Neutrophil (primary cell): ENCODE measurements at regions not wholly inside any gene's neighbourhood (a gene's known extent, or its start where the extent isn't known, plus 50 kb on each side); places are given as distances from the start of the nearest gene placed in this dataset.

Experiments used
- H3K27ac ChIP-seq: fragments of 200-600 bp; sonication (generic); 2 replicates; pipeline ENCODE4 v1.5.1; 2016; ENCODE audit warnings: mild to moderate bottlenecking, moderate library complexity
- H3K27me3 ChIP-seq: fragments of 200-600 bp; sonication (generic); 2 replicates; pipeline ENCODE4 v1.6.0; 2016; ENCODE audit warnings: mild to moderate bottlenecking
- H3K36me3 ChIP-seq: fragments of 200-600 bp; sonication (generic); 2 replicates; pipeline ENCODE4 v1.5.1; 2017
- H3K4me1 ChIP-seq, 2 experiments: fragments of 200-600 bp in 1 of 2; sonication (generic) in 1 of 2; 1 replicate in 1 of 2; 2 replicates in 1 of 2; pipeline versions ENCODE4 v1.5.1 to v1.6.1; 2013 to 2016; ENCODE audit warnings: low read depth in 1 of 2, low read length in 1 of 2, mild to moderate bottlenecking in 1 of 2, moderate library complexity in 1 of 2; ENCODE audit not compliant: control insufficient read depth in 1 of 2, insufficient read depth in 1 of 2
- H3K4me3 ChIP-seq, 2 experiments: fragments of 200-600 bp in 1 of 2; sonication (generic) in 1 of 2; 1 replicate in 1 of 2; 2 replicates in 1 of 2; pipeline ENCODE4 v1.5.1; 2013 to 2016; ENCODE audit warnings: low read depth in 1 of 2, low read length in 1 of 2, mild to moderate bottlenecking in 1 of 2, moderate library complexity in 1 of 2
- H3K9me3 ChIP-seq: fragments of 200-600 bp; sonication (generic); 2 replicates; pipeline ENCODE4 v1.5.1; 2016
- CTCF ChIP-seq: fragments of 200-600 bp; sonication (generic); IDR thresholded peaks from 2 replicates; pipeline ENCODE4 v1.5.1; 2016; ENCODE audit warnings: antibody characterized with exemption

GRCh38 chr16:80489173-80489572 is 51.6 kb upstream of the DYNLRB2 start:
- Histone ChIP-seq H3K9me3 (no peaks in the 10 kb centered on the region), H3K27me3 (no peaks in the 10 kb centered on the region), H3K4me3 (no peak overlapping the region), H3K4me1 (no peaks in the 10 kb centered on the region), H3K36me3 (no peaks in the 10 kb centered on the region), H3K27ac (no peak overlapping the region)
- TF ChIP-seq CTCF, result no peak

DNA sequence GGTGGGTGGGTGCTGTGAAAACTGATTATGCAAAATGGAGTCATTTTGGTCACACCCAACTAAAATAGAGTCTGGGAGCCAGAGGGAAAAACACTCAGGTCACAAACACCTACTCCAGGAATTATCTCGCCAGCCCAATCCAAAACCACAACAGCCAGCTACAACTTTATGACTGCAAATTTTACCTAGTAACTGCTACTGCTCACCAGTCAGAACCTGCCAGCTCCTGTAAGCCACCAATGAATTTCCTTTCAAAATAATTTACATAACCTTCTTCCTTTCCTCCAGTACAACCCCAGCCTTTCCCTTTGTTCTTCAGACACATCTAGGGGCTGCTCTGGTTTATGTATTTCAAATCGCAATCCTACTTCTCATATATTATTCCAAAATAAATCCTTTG is 52.6 kb upstream of the DYNLRB2 start:
- TF ChIP-seq CTCF, result no peak
- H3K36me3 ChIP-seq, result no peaks in the 10 kb centered on the region
- no peaks in the 10 kb centered on the region for H3K27me3 ChIP-seq
- no peaks in the 10 kb centered on the region for H3K4me1 ChIP-seq
- no peak overlapping the region for H3K4me3 ChIP-seq
- H3K27ac ChIP-seq, result no peak overlapping the region
- H3K9me3 ChIP-seq, result no peaks in the 10 kb centered on the region

DNA sequence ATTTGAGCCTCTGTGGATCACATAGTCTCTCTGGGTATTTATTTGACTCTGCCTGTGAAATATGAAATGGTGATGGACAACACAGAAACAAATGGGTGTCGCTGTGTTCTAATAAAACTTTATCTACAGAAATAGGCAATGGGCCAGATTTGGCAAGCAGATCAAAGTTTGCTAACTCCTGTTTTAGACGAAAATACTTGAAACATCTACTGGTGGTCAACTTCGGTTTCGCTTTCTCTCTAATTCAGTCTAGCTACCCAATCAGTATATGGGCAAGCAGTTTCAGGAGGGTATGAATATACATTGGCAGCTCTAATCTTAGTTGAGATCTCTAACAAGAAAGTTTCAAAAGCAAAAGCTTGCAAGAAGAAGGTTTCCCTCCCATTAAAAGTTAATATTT is 60.1 kb upstream of the DYNLRB2 start:
- Histone ChIP-seq H3K4me3 (no peak overlapping the region), H3K36me3 (no peaks in the 10 kb centered on the region), H3K27ac (no peak overlapping the region), H3K9me3 (no peaks in the 10 kb centered on the region), H3K27me3 (no peaks in the 10 kb centered on the region), H3K4me1 (no peaks in the 10 kb centered on the region)
- TF ChIP-seq CTCF, result no peak

GRCh38 chr16:80477838-80478237 is 63.0 kb upstream of the DYNLRB2 start:
- Histone ChIP-seq H3K27me3 (no peaks in the 10 kb centered on the region), H3K4me3 (no peak overlapping the region), H3K27ac (no peak overlapping the region), H3K36me3 (no peaks in the 10 kb centered on the region), H3K9me3 (no peaks in the 10 kb centered on the region), H3K4me1 (no peaks in the 10 kb centered on the region)
- TF ChIP-seq CTCF, result no peak

DNA sequence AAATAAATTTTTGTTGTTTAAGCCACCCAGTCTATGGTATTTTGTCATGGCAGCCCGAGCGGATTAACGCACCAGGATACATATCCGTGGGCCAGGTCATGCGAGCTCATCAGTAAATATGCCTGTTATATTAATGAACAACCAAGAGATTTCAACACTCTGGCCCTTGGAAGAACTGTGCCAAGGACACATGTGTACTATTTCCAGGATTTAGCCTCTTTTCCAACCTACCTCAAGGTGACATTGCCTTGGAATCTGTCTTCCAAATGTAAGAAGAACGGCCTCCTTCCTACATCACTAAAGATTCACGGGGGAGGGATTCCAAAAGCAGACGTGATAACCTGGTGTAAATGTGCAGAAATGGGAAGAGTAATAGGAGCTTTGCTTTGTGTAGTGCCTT is 72.8 kb upstream of the DYNLRB2 start:
- H3K36me3 ChIP-seq, result no peaks in the 10 kb centered on the region
- H3K9me3 ChIP-seq, result no peaks in the 10 kb centered on the region
- no peak for TF ChIP-seq CTCF
- H3K4me1 ChIP-seq, result no peaks in the 10 kb centered on the region
- no peak overlapping the region for H3K27ac ChIP-seq
- H3K27me3 ChIP-seq, result peaks cover 6% of the 10 kb centered on the region
- no peak overlapping the region for H3K4me3 ChIP-seq
